ENCODE measurements at regions not wholly inside any gene's neighbourhood (a gene's known extent, or its start where the extent isn't known, plus 50 kb on each side); places are given as distances from the start of the nearest gene placed in this dataset.

- TF ChIP-seq CTCF (IDR thresholded peaks at IDR 0.05 in 2 of 3, conservative IDR thresholded peaks at IDR 0.05 in 1 of 3; ENCODE audit: control insufficient read depth in 2 of 3, extremely low read depth in 1 of 3, insufficient read depth in 1 of 3, low read depth in 3 of 3, low read length in 3 of 3) (no peak), ZBTB33 (IDR thresholded peaks at IDR 0.05) (no peak), JUND (IDR thresholded peaks at IDR 0.05; ENCODE audit: low read depth, low read length) (no peak), ATF7 (IDR thresholded peaks at IDR 0.05; ENCODE audit: low read depth) (no peak), TCF12 (IDR thresholded peaks at IDR 0.05; ENCODE audit: low read depth, low read length) (no peak), RBBP5 (conservative IDR thresholded peaks at IDR 0.05) (no peak), CBX5 (IDR thresholded peaks at IDR 0.05; ENCODE audit: low read depth) (no peak), SIN3A (IDR thresholded peaks at IDR 0.05; ENCODE audit: low read depth, low read length) (no peak), CHD4 (IDR thresholded peaks at IDR 0.05) (no peak), SP1 (IDR thresholded peaks at IDR 0.05; ENCODE audit: low read depth, low read length) (no peak), EZH2 (IDR thresholded peaks at IDR 0.05; ENCODE audit: borderline replicate concordance, control insufficient read depth, low read depth, low read length) (no peak), USF2 (IDR thresholded peaks at IDR 0.05; ENCODE audit: borderline replicate concordance, low read depth, low read length) (no peak), EP300 (IDR thresholded peaks at IDR 0.05; ENCODE audit: borderline replicate concordance in 1 of 2, control insufficient read depth in 1 of 2, low read depth in 2 of 2, low read length in 2 of 2) (no peak), TAF1 (IDR thresholded peaks at IDR 0.05; ENCODE audit: borderline replicate concordance, low read depth, low read length) (no peak)
Observed at GRCh38 chr16:86730597-86730996, 152.2 kb downstream of the FOXL1 start.
